Body of pancreas (tissue), 4 donors: ENCODE measurements at regions not wholly inside any gene's neighbourhood (a gene's known extent, or its start where the extent isn't known, plus 50 kb on each side); places are given as distances from the start of the nearest gene placed in this dataset.

Source experiments
- ATAC-seq: fragments of 150-250 bp; one replicate; pipeline ENCODE4 v1.9.1; 2016
- DNase-seq, 4 donors: peaks; one replicate each; pipeline ENCODE4 v3.0.0-alpha.2; 2019
- H3K27ac ChIP-seq, 4 donors: fragments of 200-600 bp; sonication (generic); 1 replicate in 3 of 4; 2 replicates in 1 of 4; pipeline versions ENCODE4 v1.5.1 to v1.6.1; 2016 to 2019; ENCODE audit warnings: mild to moderate bottlenecking in 1 of 4, mixed read lengths in 1 of 4, moderate library complexity in 1 of 4
- H3K27me3 ChIP-seq, 2 donors: fragments of 200-600 bp; sonication (generic); one replicate each; pipeline ENCODE4 v1.6.0; 2016; ENCODE audit warnings: mild to moderate bottlenecking in 1 of 2
- H3K36me3 ChIP-seq, 2 donors: fragments of 200-600 bp; sonication (generic); replicated peaks in 1 of 2; 2 replicates each; pipeline ENCODE4 v1.5.1; 2016; ENCODE audit warnings: low read depth in 2 of 2; ENCODE audit not compliant: insufficient read depth in 1 of 2
- H3K4me1 ChIP-seq: fragments of 200-600 bp; sonication (generic); one replicate; pipeline ENCODE4 v1.6.0; 2016
- H3K4me3 ChIP-seq, 2 donors: fragments of 200-600 bp; sonication (generic); 1 replicate in 1 of 2; 2 replicates in 1 of 2; pipeline ENCODE4 v1.5.1; 2016 to 2019
- H3K9me3 ChIP-seq, 3 donors: fragments of 200-600 bp; sonication (generic); 1 replicate in 2 of 3; 2 replicates in 1 of 3; pipeline ENCODE4 v1.5.1; 2016
- CTCF ChIP-seq, 7 experiments: fragments of 450-650 bp in 4 of 7; fragments of 200-600 bp in 3 of 7; sonication (generic) in 3 of 7; IDR thresholded peaks; one replicate each; pipeline ENCODE4 v1.5.1; 2016 to 2019; ENCODE audit warnings: antibody characterized with exemption in 7 of 7
- POLR2A ChIP-seq, 3 donors: fragments of 450-650 bp; IDR thresholded peaks; one replicate each; pipeline ENCODE4 v1.6.1; 2016; ENCODE audit warnings: antibody characterized with exemption in 3 of 3, mild to moderate bottlenecking in 2 of 3
- WGBS, 2 donors: methylation state at CpG; one replicate each; pipeline ENCODE4 v1.1.5; 2017; 5-methylcytosine and 5-hydroxymethylcytosine counted together
- intact Hi-C: fragments of 100-400 bp; cut with DNase I; formaldehyde crosslinking; loops from one replicate; pipeline ENCODE4 v1.15.1; 2023

DNA sequence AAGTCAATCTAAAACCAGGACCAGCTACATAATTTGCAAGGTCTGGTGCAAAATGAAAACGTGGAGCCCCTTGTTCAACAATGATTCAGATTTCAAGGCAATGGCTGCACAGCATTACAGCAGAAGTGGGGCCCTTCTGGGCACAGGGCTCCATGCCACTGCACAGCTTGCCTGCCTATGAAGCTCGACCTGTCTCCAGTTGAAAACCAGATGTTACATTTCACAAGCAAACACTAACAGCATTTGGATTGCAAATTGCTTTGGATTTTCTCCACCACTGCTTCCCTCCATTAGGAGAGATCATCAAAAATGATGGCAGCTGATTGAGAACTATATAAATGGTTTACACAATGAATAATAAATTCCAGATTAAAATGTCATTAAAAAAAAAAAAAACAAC, 551.4 kb upstream of the ZFHX3 start:
- Histone ChIP-seq H3K27me3 (no peaks in the 10 kb centered on the region), H3K9me3 (no peaks in the 10 kb centered on the region), H3K27ac (no peak overlapping the region), H3K4me3 (no peak overlapping the region), H3K36me3 (no peaks in the 10 kb centered on the region), H3K4me1 (no peaks in the 10 kb centered on the region)
- ATAC-seq (no peak), DNase-seq (no peak)
- intact Hi-C loops: no loop called here
- 15 to 17% methylated on average over 2 of the region's 2 CpGs for WGBS, 2 donors
- no peak for TF ChIP-seq POLR2A (IDR thresholded peaks at IDR 0.05)
- TF ChIP-seq CTCF (IDR thresholded peaks at IDR 0.05): no peak

- no peak for TF ChIP-seq POLR2A (IDR thresholded peaks at IDR 0.05)
- TF ChIP-seq CTCF (IDR thresholded peaks at IDR 0.05): no peak
- Histone ChIP-seq H3K27ac (no peak overlapping the region), H3K27me3 (no peaks in the 10 kb centered on the region), H3K4me1 (no peaks in the 10 kb centered on the region), H3K4me3 (no peak overlapping the region), H3K9me3 (no peaks in the 10 kb centered on the region), H3K36me3 (no peaks in the 10 kb centered on the region)
- intact Hi-C loops: no loop called here
- 51 to 62% methylated on average over 1 of the region's 1 CpG for WGBS, 2 donors
- ATAC-seq (no peak), DNase-seq (no peak)
These were observed 536.2 kb upstream of the ZFHX3 start for GRCh38 chr16:73584157-73584556.

- ATAC-seq (no peak), DNase-seq (peak; percentile 28 to 54 (median 51))
- no peak for TF ChIP-seq CTCF (IDR thresholded peaks at IDR 0.05)
- no peak for TF ChIP-seq POLR2A (IDR thresholded peaks at IDR 0.05)
- Histone ChIP-seq H3K27me3 (peaks cover 0 to 3% of the 10 kb centered on the region in 2 donors), H3K4me1 (no peaks in the 10 kb centered on the region), H3K27ac (no peak overlapping the region), H3K36me3 (no peaks in the 10 kb centered on the region), H3K4me3 (no peak overlapping the region), H3K9me3 (no peaks in the 10 kb centered on the region)
- intact Hi-C loops: no loop called here
- 40 to 46% methylated on average over 8 of the region's 8 CpGs for WGBS, 2 donors
These were observed 524.4 kb upstream of the ZFHX3 start for GRCh38 chr16:73572135-73572828.

- Histone ChIP-seq H3K27me3 (peaks cover 0 to 3% of the 10 kb centered on the region in 2 donors), H3K36me3 (no peaks in the 10 kb centered on the region), H3K4me1 (no peaks in the 10 kb centered on the region), H3K4me3 (no peak overlapping the region), H3K27ac (no peak overlapping the region), H3K9me3 (no peaks in the 10 kb centered on the region)
- no peak for TF ChIP-seq POLR2A (IDR thresholded peaks at IDR 0.05)
- TF ChIP-seq CTCF (IDR thresholded peaks at IDR 0.05): no peak
- WGBS, 2 donors: 62 to 69% methylated on average over 9 of the region's 9 CpGs
- no peak for DNase-seq
- no peak for ATAC-seq
- intact Hi-C loops: no loop called here
These were observed 521.5 kb upstream of the ZFHX3 start for GRCh38 chr16:73569266-73569980.
